Epidermal melanocyte (primary cell): ENCODE measurements at regions not wholly inside any gene's neighbourhood (a gene's known extent, or its start where the extent isn't known, plus 50 kb on each side); places are given as distances from the start of the nearest gene placed in this dataset.

Experiments
- DNase-seq: peaks from one replicate; pipeline ENCODE4 v3.0.0; 2011; ENCODE audit warnings: low spot score; ENCODE audit not compliant: insufficient read length

- no peak for DNase-seq
Measured at GRCh38 chr20:22373164-22373895, 211.0 kb downstream of the FOXA2 start.

GRCh38 chr20:22371843-22372242, 212.5 kb downstream of the FOXA2 start:
- DNase-seq = no peak

- DNase-seq = no peak
Measured at GRCh38 chr20:22370137-22370536, 214.2 kb downstream of the FOXA2 start.

- DNase-seq = no peak
Measured at GRCh38 chr20:22369100-22369499, 215.3 kb downstream of the FOXA2 start.

GRCh38 chr20:22368235-22368634, 216.1 kb downstream of the FOXA2 start:
- DNase-seq = no peak

- no peak for DNase-seq
Measured at GRCh38 chr20:22366631-22367030, 217.7 kb downstream of the FOXA2 start.

- no peak for DNase-seq
Measured at GRCh38 chr20:22354647-22355046, 229.7 kb downstream of the FOXA2 start.

GRCh38 chr20:22353586-22353985, 230.8 kb downstream of the FOXA2 start:
- DNase-seq = no peak

- no peak for DNase-seq
Measured at GRCh38 chr20:22352019-22352418, 232.4 kb downstream of the FOXA2 start.

- no peak for DNase-seq
Measured at GRCh38 chr20:22350624-22351023, 233.7 kb downstream of the FOXA2 start.

- DNase-seq = no peak
Measured at GRCh38 chr20:22348010-22348409, 236.4 kb downstream of the FOXA2 start.

- DNase-seq = no peak
Measured at GRCh38 chr20:22346716-22347115, 237.7 kb downstream of the FOXA2 start.

- DNase-seq = no peak
Measured at GRCh38 chr20:22343612-22344011, 240.8 kb downstream of the FOXA2 start.

- no peak for DNase-seq
Measured at GRCh38 chr20:22342410-22342809, 242.0 kb downstream of the FOXA2 start.

GRCh38 chr20:22341508-22341907, 242.9 kb downstream of the FOXA2 start:
- no peak for DNase-seq

GRCh38 chr20:22339946-22340345, 244.4 kb downstream of the FOXA2 start:
- no peak for DNase-seq

GRCh38 chr20:22339091-22339881, 245.1 kb downstream of the FOXA2 start:
- no peak for DNase-seq

GRCh38 chr20:22338140-22338708, 246.1 kb downstream of the FOXA2 start:
- no peak for DNase-seq

GRCh38 chr20:22335210-22335609, 249.2 kb downstream of the FOXA2 start:
- DNase-seq = no peak

GRCh38 chr20:22333885-22334545, 250.4 kb downstream of the FOXA2 start:
- peak; percentile 71 for DNase-seq

- no peak for DNase-seq
Measured at GRCh38 chr20:22324505-22324904, 259.9 kb downstream of the FOXA2 start.

- DNase-seq = no peak
Measured at GRCh38 chr20:22322513-22322912, 261.9 kb downstream of the FOXA2 start.
